Upper lobe of left lung (tissue), 6 donors: ENCODE measurements at regions not wholly inside any gene's neighbourhood (a gene's known extent, or its start where the extent isn't known, plus 50 kb on each side); places are given as distances from the start of the nearest gene placed in this dataset.

Source experiments
- ATAC-seq, 2 donors: fragments of 200-7000 bp; cut with Tn5 transposase; one replicate each; pipeline ENCODE4 v1.9.1; 2022; ENCODE audit warnings: mild to moderate bottlenecking in 2 of 2, moderate library complexity in 2 of 2; ENCODE audit not compliant: low FRiP score in 2 of 2
- DNase-seq, 2 donors: peaks; one replicate each; pipeline ENCODE4 v3.0.0-alpha.2; 2019 to 2020
- H3K27ac ChIP-seq, 4 donors: fragments of 200-600 bp; sonication (generic); one replicate each; pipeline ENCODE4 v1.5.1; 2016 to 2019
- H3K27me3 ChIP-seq, 4 donors: fragments of 200-600 bp; sonication (generic); one replicate each; pipeline ENCODE4 v1.5.1; 2017 to 2019
- H3K36me3 ChIP-seq, 4 donors: fragments of 200-600 bp; sonication (generic); one replicate each; pipeline ENCODE4 v1.5.1; 2016 to 2019
- H3K4me1 ChIP-seq, 4 donors: fragments of 200-600 bp; sonication (generic); one replicate each; pipeline ENCODE4 v1.5.1; 2018 to 2019
- H3K4me3 ChIP-seq, 4 donors: fragments of 200-600 bp; sonication (generic); one replicate each; pipeline ENCODE4 v1.5.1; 2017 to 2019; ENCODE audit warnings: mild to moderate bottlenecking in 2 of 4, moderate library complexity in 1 of 4
- H3K9me3 ChIP-seq, 4 donors: fragments of 200-600 bp; sonication (generic); one replicate each; pipeline ENCODE4 v1.5.1; 2018 to 2019
- EP300 ChIP-seq, 4 donors: sonication (generic); formaldehyde crosslinking; IDR thresholded peaks; one replicate each; pipeline ENCODE4 v1.5.1; 2017; ENCODE audit warnings: antibody characterized with exemption in 4 of 4, control low read depth in 2 of 4
- POLR2A ChIP-seq, 4 donors: fragments of 450-650 bp; IDR thresholded peaks; one replicate each; pipeline ENCODE4 v1.5.1; 2016 to 2017; ENCODE audit warnings: antibody characterized with exemption in 4 of 4, mild to moderate bottlenecking in 2 of 4
- POLR2AphosphoS5 ChIP-seq, 2 donors: sonication (generic); formaldehyde crosslinking; IDR thresholded peaks; one replicate each; pipeline ENCODE4 v1.5.1; 2017; ENCODE audit warnings: antibody characterized with exemption in 2 of 2
- WGBS, 2 donors: methylation state at CpG; one replicate each; pipeline ENCODE4 v1.1.5; 2017 to 2018; 5-methylcytosine and 5-hydroxymethylcytosine counted together
- TF ChIP-seq, protein P1 (sequence below), 6 experiments: fragments of 450-650 bp in 4 of 6; fragments of 200-600 bp in 2 of 6; sonication (generic) in 2 of 6; IDR thresholded peaks; one replicate each; pipeline ENCODE4 v1.5.1; 2016 to 2019; ENCODE audit warnings: antibody characterized with exemption in 6 of 6
- donor health status: DM: no; HTN: no; CAD: no; lungs with moderate emphysema.
- donor health status: DM: no; HTN: yes; CAD: no; lungs with severe emphysema.

- Histone ChIP-seq H3K9me3 (peaks cover 7 to 21% (median 15%) of the 10 kb centered on the region in 4 donors), H3K36me3 (no peaks in the 10 kb centered on the region), H3K4me1 (no peaks in the 10 kb centered on the region), H3K4me3 (no peak overlapping the region), H3K27me3 (no peaks in the 10 kb centered on the region), H3K27ac (no peak overlapping the region)
- ATAC-seq = no peak
- WGBS, 2 donors = 65 to 78% methylated on average over 1 of the region's 1 CpG
- TF ChIP-seq POLR2AphosphoS5 (IDR thresholded peaks at IDR 0.05) (no peak), EP300 (IDR thresholded peaks at IDR 0.05) (no peak), POLR2A (IDR thresholded peaks at IDR 0.05) (no peak)
- TF ChIP-seq, protein P1, sequence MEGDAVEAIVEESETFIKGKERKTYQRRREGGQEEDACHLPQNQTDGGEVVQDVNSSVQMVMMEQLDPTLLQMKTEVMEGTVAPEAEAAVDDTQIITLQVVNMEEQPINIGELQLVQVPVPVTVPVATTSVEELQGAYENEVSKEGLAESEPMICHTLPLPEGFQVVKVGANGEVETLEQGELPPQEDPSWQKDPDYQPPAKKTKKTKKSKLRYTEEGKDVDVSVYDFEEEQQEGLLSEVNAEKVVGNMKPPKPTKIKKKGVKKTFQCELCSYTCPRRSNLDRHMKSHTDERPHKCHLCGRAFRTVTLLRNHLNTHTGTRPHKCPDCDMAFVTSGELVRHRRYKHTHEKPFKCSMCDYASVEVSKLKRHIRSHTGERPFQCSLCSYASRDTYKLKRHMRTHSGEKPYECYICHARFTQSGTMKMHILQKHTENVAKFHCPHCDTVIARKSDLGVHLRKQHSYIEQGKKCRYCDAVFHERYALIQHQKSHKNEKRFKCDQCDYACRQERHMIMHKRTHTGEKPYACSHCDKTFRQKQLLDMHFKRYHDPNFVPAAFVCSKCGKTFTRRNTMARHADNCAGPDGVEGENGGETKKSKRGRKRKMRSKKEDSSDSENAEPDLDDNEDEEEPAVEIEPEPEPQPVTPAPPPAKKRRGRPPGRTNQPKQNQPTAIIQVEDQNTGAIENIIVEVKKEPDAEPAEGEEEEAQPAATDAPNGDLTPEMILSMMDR (IDR thresholded peaks at IDR 0.05) = no peak
- no peak for DNase-seq
Measured at GRCh38 chr11:129652835-129653234, 162.8 kb upstream of the TMEM45B start.

DNA sequence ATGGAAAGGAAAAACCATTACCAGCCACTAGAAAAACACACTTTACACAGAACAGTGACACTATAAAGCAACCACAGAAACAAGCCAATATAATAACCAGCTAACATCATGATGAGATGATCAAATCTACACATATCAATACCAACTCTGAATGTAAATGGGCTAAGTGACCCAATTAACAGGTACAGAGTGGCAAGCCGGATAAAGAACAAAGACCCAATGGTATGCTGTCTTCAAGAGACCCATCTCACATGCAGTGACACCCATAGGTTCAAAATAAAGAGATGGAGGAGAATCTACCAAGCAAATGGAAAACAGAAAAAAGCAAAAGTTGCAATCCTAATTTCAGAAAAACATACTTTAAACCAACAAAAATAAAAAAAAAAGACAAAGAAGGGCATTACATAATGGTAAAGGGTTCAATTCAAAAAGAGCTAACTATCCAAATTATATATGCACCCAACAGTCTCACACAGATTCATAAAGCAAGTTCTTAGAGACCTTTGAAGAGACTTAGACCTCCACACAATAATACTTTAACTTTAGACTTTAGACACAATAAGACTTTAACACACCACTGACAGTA lies 160.3 kb upstream of the TMEM45B start:
- TF ChIP-seq POLR2A (IDR thresholded peaks at IDR 0.05) (no peak), EP300 (IDR thresholded peaks at IDR 0.05) (no peak), POLR2AphosphoS5 (IDR thresholded peaks at IDR 0.05) (no peak)
- TF ChIP-seq, protein P1 (IDR thresholded peaks at IDR 0.05) = no peak
- no peak for ATAC-seq
- Histone ChIP-seq H3K4me3 (no peak overlapping the region), H3K27ac (no peak overlapping the region), H3K27me3 (peaks cover 0 to 3% (median 0%) of the 10 kb centered on the region in 4 donors), H3K4me1 (no peaks in the 10 kb centered on the region), H3K9me3 (peaks cover 7 to 21% (median 15%) of the 10 kb centered on the region in 4 donors), H3K36me3 (no peaks in the 10 kb centered on the region)
- WGBS, 2 donors = 38 to 83% methylated on average over 1 of the region's 1 CpG
- DNase-seq = no peak

DNA sequence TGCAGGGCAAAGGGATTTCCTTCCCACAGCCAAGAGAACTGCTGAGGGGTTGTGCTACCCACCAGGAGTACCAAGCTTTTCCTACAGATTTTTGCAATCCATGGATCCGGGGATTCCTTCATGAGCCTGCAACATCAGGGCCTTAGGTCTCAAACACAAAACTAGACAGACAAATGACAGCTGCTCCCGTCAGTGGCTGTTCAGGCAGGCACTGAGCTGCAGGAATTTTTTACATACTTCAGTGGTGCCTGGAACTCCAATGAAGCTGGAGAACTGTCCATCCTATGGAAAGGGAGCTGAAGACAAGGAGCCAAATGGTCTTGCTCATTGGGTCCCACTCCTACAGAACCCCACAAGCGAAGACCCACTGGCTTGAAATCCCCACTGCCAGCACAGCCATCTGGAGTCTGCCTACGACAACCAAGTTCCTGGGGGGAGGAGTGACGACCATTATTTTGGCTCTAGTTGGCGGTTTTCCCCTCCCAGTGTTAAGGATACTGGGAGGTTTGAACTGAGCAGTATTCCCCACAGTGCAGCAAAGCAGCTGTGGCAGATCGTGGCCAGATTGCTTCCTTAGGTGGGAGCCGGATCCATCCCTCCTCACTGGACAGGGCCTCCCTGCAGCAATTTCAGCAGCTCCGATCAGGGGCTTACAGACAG lies 157.7 kb upstream of the TMEM45B start:
- no peak for ATAC-seq
- Histone ChIP-seq H3K36me3 (no peaks in the 10 kb centered on the region), H3K27ac (no peak overlapping the region), H3K27me3 (peaks cover 0 to 3% (median 0%) of the 10 kb centered on the region in 4 donors), H3K9me3 (peaks cover 7 to 17% (median 15%) of the 10 kb centered on the region in 4 donors), H3K4me1 (no peaks in the 10 kb centered on the region), H3K4me3 (no peak overlapping the region)
- TF ChIP-seq POLR2A (IDR thresholded peaks at IDR 0.05) (no peak), EP300 (IDR thresholded peaks at IDR 0.05) (no peak), POLR2AphosphoS5 (IDR thresholded peaks at IDR 0.05) (no peak)
- TF ChIP-seq, protein P1 (IDR thresholded peaks at IDR 0.05) = no peak
- DNase-seq = no peak
- WGBS, 2 donors = 62 to 68% methylated on average over 8 of the region's 9 CpGs

GRCh38 chr11:129658526-129658867 lies 157.2 kb upstream of the TMEM45B start:
- Histone ChIP-seq H3K36me3 (no peaks in the 10 kb centered on the region), H3K4me3 (no peak overlapping the region), H3K4me1 (no peaks in the 10 kb centered on the region), H3K9me3 (peaks cover 7 to 17% (median 15%) of the 10 kb centered on the region in 4 donors), H3K27ac (no peak overlapping the region), H3K27me3 (peaks cover 0 to 3% (median 0%) of the 10 kb centered on the region in 4 donors)
- ATAC-seq (no peak), DNase-seq (no peak)
- 58 to 77% methylated on average over 5 to 7 of the region's 7 CpGs for WGBS, 2 donors
- TF ChIP-seq, protein P1 (IDR thresholded peaks at IDR 0.05) = no peak
- no peak for TF ChIP-seq POLR2A (IDR thresholded peaks at IDR 0.05)

DNA sequence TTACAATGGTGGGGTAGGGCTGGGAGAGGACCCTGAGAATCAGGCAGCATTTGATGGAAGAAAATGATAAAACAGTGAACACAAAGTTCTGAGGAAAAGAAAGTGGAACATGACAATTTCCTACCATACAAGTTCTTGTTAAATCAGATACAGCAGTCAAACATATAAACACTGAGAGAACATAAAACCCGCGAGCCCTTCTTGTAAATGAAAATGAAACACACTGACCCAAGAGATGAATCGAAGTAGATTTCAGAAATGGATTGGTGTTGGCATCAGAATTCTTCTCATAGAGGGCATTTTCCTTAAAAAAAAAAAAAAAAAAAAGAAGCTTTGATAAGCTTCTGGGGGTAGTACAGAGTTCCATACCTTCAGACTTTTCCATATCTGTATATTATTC lies 134.7 kb upstream of the TMEM45B start:
- no peak for ATAC-seq
- Histone ChIP-seq H3K27ac (no peak overlapping the region), H3K36me3 (no peaks in the 10 kb centered on the region), H3K27me3 (no peaks in the 10 kb centered on the region), H3K4me1 (no peaks in the 10 kb centered on the region), H3K4me3 (no peak overlapping the region), H3K9me3 (no peaks in the 10 kb centered on the region)
- 70 to 81% methylated on average over 3 of the region's 3 CpGs for WGBS, 2 donors
- TF ChIP-seq POLR2A (IDR thresholded peaks at IDR 0.05) = no peak
- TF ChIP-seq POLR2AphosphoS5 (IDR thresholded peaks at IDR 0.05) = no peak
- TF ChIP-seq, protein P1 (IDR thresholded peaks at IDR 0.05) = no peak
- TF ChIP-seq EP300 (IDR thresholded peaks at IDR 0.05) = no peak
- DNase-seq = no peak
